Fibroblast of the aortic adventitia (primary cell): ENCODE measurements at regions not wholly inside any gene's neighbourhood (a gene's known extent, or its start where the extent isn't known, plus 50 kb on each side); places are given as distances from the start of the nearest gene placed in this dataset.
A peak's percentile ranks its signal among the peaks of the same experiment; 100 is the strongest.
"Not testable (repeated sequence)": the region's sequence is repeated elsewhere in the genome, so short reads cannot be mapped to it uniquely, and the experiment has no call there.

ENCODE experiments used
- DNase-seq: peaks from one replicate; pipeline ENCODE4 v3.0.0-alpha.2; 2010; ENCODE audit warnings: low read depth
- H3K4me3 ChIP-seq: 2 replicates; pipeline ENCODE4 v1.5.1; 2011; ENCODE audit warnings: low read depth, mild to moderate bottlenecking, control low read depth, low read length, moderate library complexity
- TF ChIP-seq, protein P1 (sequence below): IDR thresholded peaks from 2 replicates; pipeline ENCODE4 v1.5.1; 2011; ENCODE audit warnings: mild to moderate bottlenecking, low read length, control low read depth, inconsistent platforms; ENCODE audit not compliant: insufficient read depth

DNA sequence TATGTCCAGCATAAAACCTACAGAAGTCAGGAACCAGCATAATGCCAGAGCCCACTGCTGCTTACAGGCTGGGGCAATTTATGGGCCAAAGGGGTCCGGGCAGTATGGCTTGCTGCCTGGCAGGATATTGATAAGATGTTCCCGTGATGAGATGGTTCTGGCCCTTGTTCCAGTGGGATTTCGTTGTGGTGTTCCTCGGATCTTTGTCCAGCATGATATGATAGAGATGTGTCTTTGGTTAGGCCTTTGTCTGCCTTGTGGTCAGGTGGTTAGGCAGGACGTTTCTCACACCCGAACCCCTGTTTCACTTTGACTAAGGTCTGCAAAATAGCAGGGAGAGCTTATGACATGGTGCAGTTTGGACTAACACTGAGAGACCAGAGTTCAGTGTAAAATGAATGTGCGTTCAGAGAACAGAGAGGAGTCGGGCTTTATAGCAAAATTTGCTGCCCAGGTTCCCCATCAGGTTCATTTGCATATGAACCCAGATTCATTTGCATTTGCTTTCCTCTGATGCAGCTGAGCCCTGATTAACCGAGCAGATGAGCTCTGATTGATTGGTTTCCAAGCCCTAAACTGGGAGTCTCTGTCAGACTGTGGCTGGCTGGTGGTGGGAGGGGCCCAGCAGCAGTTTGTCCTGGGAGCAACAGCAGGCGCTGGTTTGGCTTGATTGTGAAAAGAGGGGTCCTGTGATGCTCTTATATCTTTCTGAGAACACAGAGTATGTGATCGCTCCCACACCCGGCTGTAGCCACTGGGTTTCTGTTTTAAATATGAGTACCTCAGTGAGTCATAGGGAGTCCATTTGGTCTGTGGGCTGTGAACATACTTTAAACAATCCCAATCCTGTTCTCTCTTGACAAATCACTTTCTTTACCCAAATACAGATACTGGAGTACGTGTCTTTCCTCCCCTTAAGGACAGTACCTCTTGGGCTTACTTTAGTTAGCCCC, 156.3 kb upstream of the PZP start:
- H3K4me3 ChIP-seq, result no peak overlapping the region
- TF ChIP-seq, protein P1, sequence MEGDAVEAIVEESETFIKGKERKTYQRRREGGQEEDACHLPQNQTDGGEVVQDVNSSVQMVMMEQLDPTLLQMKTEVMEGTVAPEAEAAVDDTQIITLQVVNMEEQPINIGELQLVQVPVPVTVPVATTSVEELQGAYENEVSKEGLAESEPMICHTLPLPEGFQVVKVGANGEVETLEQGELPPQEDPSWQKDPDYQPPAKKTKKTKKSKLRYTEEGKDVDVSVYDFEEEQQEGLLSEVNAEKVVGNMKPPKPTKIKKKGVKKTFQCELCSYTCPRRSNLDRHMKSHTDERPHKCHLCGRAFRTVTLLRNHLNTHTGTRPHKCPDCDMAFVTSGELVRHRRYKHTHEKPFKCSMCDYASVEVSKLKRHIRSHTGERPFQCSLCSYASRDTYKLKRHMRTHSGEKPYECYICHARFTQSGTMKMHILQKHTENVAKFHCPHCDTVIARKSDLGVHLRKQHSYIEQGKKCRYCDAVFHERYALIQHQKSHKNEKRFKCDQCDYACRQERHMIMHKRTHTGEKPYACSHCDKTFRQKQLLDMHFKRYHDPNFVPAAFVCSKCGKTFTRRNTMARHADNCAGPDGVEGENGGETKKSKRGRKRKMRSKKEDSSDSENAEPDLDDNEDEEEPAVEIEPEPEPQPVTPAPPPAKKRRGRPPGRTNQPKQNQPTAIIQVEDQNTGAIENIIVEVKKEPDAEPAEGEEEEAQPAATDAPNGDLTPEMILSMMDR, result no peak
- DNase-seq, result peak; percentile 49

DNA sequence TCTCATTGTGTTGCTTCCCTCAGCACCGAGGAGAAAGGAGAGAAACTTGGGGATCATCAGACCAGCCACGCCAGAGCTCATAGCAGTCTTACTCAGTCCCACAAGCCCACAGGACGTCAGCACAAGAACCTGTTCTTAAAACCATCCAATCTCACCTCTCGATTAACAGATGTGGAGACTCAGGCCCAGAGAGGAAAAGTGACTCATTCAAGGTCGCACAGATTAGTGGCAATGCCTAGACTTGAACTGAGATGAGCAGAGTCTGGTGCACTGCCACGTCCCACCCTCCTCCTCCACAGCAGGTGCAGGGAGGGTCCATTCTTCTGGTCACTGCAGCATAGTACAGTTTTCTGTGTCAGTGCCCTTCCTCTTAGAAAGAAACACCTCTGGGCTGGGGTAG, 154.9 kb upstream of the PZP start:
- no peak for DNase-seq
- TF ChIP-seq, protein P1, result no peak
- no peak overlapping the region for H3K4me3 ChIP-seq

DNA sequence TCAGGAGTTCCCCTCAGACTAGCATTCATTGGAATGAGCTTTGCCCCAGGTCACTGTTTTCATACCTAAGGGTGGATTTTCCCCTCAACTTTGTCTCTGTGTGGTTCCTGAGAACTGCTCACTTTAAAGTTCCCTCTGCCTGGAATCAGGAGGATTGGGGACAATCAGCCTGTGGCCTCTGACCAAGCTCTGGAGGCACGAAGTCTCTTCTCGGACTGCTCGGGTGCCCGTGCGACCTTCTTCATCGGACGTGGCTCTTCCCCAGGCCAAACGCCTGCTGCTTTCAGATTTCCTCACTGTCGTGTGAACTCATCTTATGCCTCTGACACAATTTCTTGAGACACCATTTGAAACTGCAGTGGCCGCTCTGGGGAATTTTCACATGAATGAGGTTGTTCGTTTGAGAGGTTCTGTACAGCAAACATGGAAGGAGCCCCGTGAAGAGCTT, 153.7 kb upstream of the PZP start:
- H3K4me3 ChIP-seq, result no peak overlapping the region
- no peak for DNase-seq
- TF ChIP-seq, protein P1, result no peak

DNA sequence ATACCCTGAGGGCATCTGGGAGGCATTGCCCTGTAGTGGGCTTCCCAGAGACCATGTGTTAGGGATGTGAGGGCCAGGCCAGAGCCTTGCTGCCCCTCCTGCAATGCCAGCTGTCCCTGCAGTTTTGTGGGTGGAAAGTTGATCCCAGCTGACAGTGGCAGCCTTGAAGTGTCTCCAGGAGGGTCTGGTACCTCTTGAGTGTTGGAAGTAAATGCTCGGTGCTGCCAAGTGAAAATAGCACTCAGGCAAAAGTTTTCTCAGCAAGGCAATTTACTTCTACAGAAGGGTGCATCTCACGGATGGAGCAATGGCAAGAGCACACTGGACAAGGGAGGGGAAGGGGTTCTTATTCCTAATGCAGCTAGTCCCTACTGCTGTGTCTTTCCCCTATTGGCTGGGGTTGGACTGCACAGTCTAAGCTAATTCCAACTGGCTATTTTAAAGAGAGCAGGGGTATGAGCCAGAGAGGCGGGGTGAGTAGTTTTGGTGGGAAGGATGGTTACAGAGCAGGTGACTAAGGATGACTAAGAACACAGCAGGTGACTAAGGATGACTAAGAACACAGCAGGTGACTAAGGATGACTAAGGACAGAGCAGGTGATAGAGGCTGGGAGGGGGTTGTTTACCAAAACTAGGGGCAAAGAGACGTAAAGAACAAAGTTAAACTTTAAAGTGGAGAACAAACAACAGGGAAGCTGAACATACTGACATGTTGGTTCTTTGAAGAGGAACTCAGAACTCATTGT, 146.0 kb upstream of the PZP start:
- DNase-seq, H3K4me3 ChIP-seq: not testable (repeated sequence)

DNA sequence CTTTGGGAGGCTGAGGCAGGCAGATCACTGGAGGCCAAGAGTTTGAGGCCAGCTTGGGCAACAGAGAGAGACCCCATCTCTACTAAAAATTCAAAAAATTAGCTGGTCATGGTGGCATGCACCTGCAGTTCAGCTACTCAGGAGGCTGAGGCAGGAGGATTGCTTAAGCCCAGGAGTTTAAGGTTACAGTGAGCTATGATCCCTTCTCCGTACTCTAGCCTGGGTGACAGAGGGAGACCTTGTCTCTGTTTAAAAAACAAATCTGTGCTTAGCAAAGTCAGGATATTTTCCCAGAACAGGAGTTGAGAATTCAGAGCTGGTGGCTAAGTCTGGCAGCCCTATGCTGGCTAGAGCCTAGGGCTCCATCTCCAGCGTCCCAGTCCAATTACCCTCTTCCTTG, 142.9 kb upstream of the PZP start:
- TF ChIP-seq, protein P1, result no peak

DNA sequence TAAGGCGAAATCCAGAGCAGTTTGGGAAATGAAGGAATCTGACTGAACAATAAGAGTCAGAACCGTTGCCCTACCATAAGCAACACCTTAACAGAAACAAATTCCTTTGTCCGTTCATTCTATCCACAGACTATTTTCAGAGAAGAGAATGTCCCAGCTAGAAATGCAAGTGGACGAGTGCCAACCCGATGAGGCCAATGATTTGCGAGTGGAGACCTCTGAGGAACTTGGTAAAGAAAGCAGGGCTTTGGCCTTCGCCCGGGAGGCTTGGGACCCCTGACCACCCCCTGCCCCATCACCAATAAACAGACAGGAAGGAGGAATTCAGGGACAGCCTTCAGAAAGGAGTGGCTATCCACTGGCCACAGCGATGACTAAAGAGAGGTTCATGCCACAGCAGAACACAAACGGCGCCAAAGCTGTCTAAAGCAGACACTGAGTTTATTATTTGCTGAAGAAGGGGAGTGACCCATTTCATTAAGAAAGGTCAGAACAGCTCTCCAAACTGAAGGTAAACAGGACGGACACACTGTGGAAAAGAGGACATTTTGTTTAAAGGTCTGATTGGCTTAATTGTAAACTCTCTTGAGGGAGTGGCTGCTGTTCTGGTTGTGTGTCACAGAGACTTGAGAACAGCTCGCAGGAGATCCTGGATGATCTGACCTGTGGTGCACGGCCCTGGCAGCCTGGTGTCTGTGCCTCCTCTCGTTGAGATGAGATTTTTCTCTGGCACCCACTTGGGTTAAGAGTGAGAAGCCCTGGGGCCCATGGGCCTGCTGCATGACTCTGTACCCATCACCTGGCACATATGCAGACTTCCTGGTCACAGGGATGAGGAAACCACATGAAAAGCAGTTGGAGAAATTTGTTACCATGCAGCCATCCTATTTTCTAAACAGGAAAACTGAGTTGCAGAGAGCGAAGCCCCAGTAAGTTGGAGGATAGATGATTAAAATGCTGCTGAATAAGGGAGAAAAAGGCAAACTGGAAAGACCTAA, 142.0 kb upstream of the PZP start:
- no peak for DNase-seq
- H3K4me3 ChIP-seq, result no peak overlapping the region
- TF ChIP-seq, protein P1, result no peak

More for the DNA sequence above, 142.9 kb upstream of the PZP start:
- DNase-seq, result no peak
- no peak overlapping the region for H3K4me3 ChIP-seq
